ENCODE measurements at regions not wholly inside any gene's neighbourhood (a gene's known extent, or its start where the extent isn't known, plus 50 kb on each side); places are given as distances from the start of the nearest gene placed in this dataset.

DNA sequence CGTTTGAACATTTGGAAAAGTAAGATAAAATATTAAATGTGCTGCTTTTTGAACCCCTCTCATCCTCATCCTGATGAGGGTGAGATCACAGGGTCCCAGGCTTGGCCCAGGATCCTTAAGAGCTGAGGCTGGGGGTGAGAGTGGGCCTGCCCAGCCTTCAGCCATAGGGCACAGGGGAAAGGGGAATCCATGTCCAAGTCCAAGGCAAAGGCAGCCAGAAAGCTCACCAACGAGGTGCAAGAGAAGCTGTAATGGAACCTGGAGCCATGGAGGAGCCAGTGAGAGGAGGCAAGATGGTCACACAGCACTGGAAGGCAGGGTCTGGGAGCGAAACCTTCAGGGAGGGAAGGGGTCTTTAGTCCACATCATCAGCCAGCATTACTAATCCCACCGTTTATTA is 191.9 kb downstream of the RRAGC start:
- no peak for ATAC-seq (ENCODE audit: insufficient number of reproducible peaks, low FRiP score, low read depth)
- no peak for DNase-seq (ENCODE audit: low spot score)
- no peaks in the 10 kb centered on the region for H3K36me3 ChIP-seq

DNA sequence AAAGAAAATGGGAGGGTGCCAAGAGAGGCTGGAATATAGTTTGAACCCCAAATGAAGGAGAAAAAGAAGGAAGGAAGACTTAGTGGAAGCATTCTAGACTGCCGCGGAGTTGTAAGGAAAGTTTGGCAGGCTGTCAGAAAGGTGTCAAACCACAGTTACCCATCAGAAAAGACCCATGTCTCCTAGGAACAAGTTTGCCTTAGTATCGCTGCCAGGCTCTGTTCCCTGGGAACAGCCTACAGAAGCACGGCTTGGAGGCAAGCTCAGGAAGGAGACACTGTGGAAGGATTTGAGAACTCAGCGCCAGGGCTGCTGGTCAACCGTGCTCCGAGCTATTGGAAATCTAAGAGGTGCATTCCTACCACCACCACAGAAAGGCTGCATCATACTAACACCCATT is 197.4 kb downstream of the RRAGC start:
- TF ChIP-seq, protein P1, sequence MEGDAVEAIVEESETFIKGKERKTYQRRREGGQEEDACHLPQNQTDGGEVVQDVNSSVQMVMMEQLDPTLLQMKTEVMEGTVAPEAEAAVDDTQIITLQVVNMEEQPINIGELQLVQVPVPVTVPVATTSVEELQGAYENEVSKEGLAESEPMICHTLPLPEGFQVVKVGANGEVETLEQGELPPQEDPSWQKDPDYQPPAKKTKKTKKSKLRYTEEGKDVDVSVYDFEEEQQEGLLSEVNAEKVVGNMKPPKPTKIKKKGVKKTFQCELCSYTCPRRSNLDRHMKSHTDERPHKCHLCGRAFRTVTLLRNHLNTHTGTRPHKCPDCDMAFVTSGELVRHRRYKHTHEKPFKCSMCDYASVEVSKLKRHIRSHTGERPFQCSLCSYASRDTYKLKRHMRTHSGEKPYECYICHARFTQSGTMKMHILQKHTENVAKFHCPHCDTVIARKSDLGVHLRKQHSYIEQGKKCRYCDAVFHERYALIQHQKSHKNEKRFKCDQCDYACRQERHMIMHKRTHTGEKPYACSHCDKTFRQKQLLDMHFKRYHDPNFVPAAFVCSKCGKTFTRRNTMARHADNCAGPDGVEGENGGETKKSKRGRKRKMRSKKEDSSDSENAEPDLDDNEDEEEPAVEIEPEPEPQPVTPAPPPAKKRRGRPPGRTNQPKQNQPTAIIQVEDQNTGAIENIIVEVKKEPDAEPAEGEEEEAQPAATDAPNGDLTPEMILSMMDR (IDR thresholded peaks at IDR 0.05) = no peak
- Histone ChIP-seq H3K27ac (no peak overlapping the region), H3K36me3 (no peaks in the 10 kb centered on the region), H3K27me3 (replicated peaks; ENCODE audit: insufficient read depth) (no peaks in the 10 kb centered on the region), H3K4me1 (ENCODE audit: control insufficient read depth in 1 of 2, low read depth in 2 of 2) (no peaks in the 10 kb centered on the region), H3K4me3 (no peak overlapping the region), H3K9me3 (peaks cover 6% of the 10 kb centered on the region)
- DNase-seq (ENCODE audit: low spot score) = no peak
- no peak for ATAC-seq (ENCODE audit: insufficient number of reproducible peaks, low FRiP score, low read depth)

More for the DNA sequence above, 191.9 kb downstream of the RRAGC start:
- Histone ChIP-seq H3K4me1 (ENCODE audit: control insufficient read depth in 1 of 2, low read depth in 2 of 2) (no peaks in the 10 kb centered on the region), H3K9me3 (peaks cover 4% of the 10 kb centered on the region), H3K27me3 (replicated peaks; ENCODE audit: insufficient read depth) (no peaks in the 10 kb centered on the region), H3K27ac (no peak overlapping the region), H3K4me3 (no peak overlapping the region)
- TF ChIP-seq, protein P1 (IDR thresholded peaks at IDR 0.05) = no peak

DNA sequence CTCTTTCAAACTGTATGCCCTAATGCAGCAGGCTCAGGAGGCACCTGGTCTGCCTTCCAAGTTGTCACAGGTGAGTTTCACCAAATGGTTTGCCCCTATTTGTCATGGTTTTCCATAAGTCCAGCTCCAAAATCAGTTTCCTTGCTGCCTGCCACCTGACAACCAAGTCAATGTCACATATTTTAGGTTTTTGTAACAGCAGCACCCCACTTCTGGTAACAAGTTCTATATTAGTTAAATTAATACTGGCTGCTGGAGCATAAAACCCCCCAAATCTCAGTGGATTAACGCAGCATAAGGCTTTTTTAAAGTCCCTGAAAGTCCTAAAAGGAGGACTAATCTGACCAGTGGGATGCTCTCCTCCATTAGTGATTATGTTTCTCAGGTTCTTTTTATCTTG is 200.7 kb downstream of the RRAGC start:
- no peaks in the 10 kb centered on the region for H3K36me3 ChIP-seq
- no peak overlapping the region for H3K4me3 ChIP-seq
- TF ChIP-seq, protein P1 (IDR thresholded peaks at IDR 0.05) = no peak

DNA sequence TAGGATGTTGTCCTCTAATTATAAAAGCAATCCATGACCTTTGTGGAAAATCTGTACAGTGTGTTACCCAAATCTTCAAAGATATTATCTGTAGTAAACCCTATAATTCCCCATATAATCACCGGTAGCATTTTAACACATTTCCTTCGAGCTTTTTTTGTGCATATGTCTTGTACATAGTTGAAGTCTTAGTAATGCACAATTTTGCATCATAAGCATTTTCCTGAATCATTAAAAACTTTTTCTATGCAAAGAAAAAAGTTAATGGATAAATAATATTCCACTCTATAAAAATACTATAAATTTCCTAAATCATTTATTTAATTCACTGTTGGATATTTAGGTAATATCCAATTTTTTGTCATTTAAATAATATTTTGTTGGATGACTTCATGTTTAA is 201.7 kb downstream of the RRAGC start:
- no peak overlapping the region for H3K4me3 ChIP-seq
- no peaks in the 10 kb centered on the region for H3K27me3 ChIP-seq (replicated peaks; ENCODE audit: insufficient read depth)
- ATAC-seq (ENCODE audit: insufficient number of reproducible peaks, low FRiP score, low read depth) (no peak), DNase-seq (ENCODE audit: low spot score) (no peak)
- no peaks in the 10 kb centered on the region for H3K36me3 ChIP-seq
- no peak overlapping the region for H3K27ac ChIP-seq
- TF ChIP-seq, protein P1 (IDR thresholded peaks at IDR 0.05) = no peak
- H3K4me1 ChIP-seq (ENCODE audit: control insufficient read depth in 1 of 2, low read depth in 2 of 2) = no peaks in the 10 kb centered on the region
- H3K9me3 ChIP-seq = peaks cover 2% of the 10 kb centered on the region

More for the DNA sequence above, 200.7 kb downstream of the RRAGC start:
- Histone ChIP-seq H3K27ac (no peak overlapping the region), H3K27me3 (replicated peaks; ENCODE audit: insufficient read depth) (no peaks in the 10 kb centered on the region), H3K9me3 (peaks cover 2% of the 10 kb centered on the region), H3K4me1 (ENCODE audit: control insufficient read depth in 1 of 2, low read depth in 2 of 2) (no peaks in the 10 kb centered on the region)
- DNase-seq (ENCODE audit: low spot score) (no peak), ATAC-seq (ENCODE audit: insufficient number of reproducible peaks, low FRiP score, low read depth) (no peak)

DNA sequence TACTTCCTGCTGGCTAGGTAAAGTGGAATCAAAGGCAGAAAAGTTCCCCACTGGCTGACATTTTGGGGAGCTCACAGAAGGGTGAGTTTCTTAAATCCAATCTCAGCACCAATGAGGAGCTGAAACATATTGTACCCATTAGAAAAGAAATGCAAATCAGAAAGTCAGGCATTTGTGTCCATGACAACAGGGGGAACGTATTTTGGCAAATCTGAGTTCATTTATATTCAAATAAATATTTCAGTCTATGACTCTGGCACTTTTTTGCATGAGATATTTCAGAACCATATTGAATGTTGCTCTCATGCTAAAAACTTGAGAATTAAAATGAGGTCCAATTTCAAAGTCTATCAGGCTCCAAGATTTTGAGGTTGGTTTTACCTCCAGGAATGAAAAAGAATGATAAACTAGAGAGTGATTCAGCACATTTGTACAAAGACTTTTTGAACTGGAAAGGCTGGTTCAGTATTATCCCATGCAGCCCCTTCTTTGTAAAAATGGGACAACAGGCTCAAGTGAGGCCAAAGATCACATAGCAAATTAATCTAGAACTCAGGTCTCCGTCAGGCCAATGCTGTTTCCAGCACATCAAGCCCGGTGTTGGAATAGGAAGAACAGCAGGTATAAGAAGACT is 202.2 kb downstream of the RRAGC start:
- no peaks in the 10 kb centered on the region for H3K4me1 ChIP-seq (ENCODE audit: control insufficient read depth in 1 of 2, low read depth in 2 of 2)
- no peaks in the 10 kb centered on the region for H3K36me3 ChIP-seq
- H3K27ac ChIP-seq = no peak overlapping the region
- peaks cover 2% of the 10 kb centered on the region for H3K9me3 ChIP-seq
- no peaks in the 10 kb centered on the region for H3K27me3 ChIP-seq (replicated peaks; ENCODE audit: insufficient read depth)
- ATAC-seq (ENCODE audit: insufficient number of reproducible peaks, low FRiP score, low read depth) (no peak), DNase-seq (ENCODE audit: low spot score) (no peak)
- no peak overlapping the region for H3K4me3 ChIP-seq
- TF ChIP-seq, protein P1 (IDR thresholded peaks at IDR 0.05) = no peak

Measured in thoracic aorta (tissue), 2 donors.